K562 (cell line): ENCODE measurements at regions not wholly inside any gene's neighbourhood (a gene's known extent, or its start where the extent isn't known, plus 50 kb on each side); places are given as distances from the start of the nearest gene placed in this dataset.

ENCODE experiments used
- BRCA1 ChIP-seq, 2 experiments: fragments of 450-650 bp in 1 of 2; sonication (generic) in 1 of 2; formaldehyde crosslinking in 1 of 2; IDR thresholded peaks; 2 replicates each; pipeline versions ENCODE4 v1.5.0 to v1.6.1; 2017 to 2020; ENCODE audit warnings: mild to moderate bottlenecking in 1 of 2, missing genetic modification reagents in 1 of 2
- CBFA2T3 ChIP-seq: fragments of 450-650 bp; IDR thresholded peaks from 2 replicates; pipeline ENCODE4 v1.6.1; 2017
- CEBPB ChIP-seq: fragments of 450-650 bp; IDR thresholded peaks from 2 replicates; pipeline ENCODE4 v1.6.1; 2016; ENCODE audit warnings: missing genetic modification characterization, missing compliant biosample characterization
- CEBPG ChIP-seq, 3 experiments: fragments of 200-800 bp in 1 of 3; sonication (Bioruptor generic) in 1 of 3; sonication (generic) in 1 of 3; formaldehyde crosslinking in 1 of 3; IDR thresholded peaks in 2 of 3; conservative IDR thresholded peaks in 1 of 3; 2 replicates each; pipeline versions ENCODE4 v1.6.1 to v1.8.0; 2016 to 2022; ENCODE audit warnings: missing compliant biosample characterization in 2 of 3, missing genetic modification characterization in 2 of 3, mild to moderate bottlenecking in 1 of 3, missing genetic modification reagents in 1 of 3
- ETS1 ChIP-seq: conservative IDR thresholded peaks from 2 replicates; pipeline ENCODE4 v1.6.1; 2011; ENCODE audit warnings: low read depth, mild to moderate bottlenecking, low read length; ENCODE audit not compliant: control insufficient read depth
- FOSL1 ChIP-seq: fragments of 200-800 bp; sonication (Bioruptor generic); conservative IDR thresholded peaks from 2 replicates; pipeline ENCODE4 v1.6.1; 2016; ENCODE audit warnings: missing genetic modification characterization, missing compliant biosample characterization
- GMEB1 ChIP-seq: fragments of 250-450 bp; sonication (Bioruptor Pico); IDR thresholded peaks from 2 replicates; pipeline ENCODE4 v1.4.0; 2020; ENCODE audit warnings: mild to moderate bottlenecking
- GTF2E2 ChIP-seq: fragments of 200-800 bp; sonication (Bioruptor generic); IDR thresholded peaks from 2 replicates; pipeline ENCODE4 v1.6.1; 2016; ENCODE audit warnings: missing genetic modification characterization, missing compliant biosample characterization
- HEY1 ChIP-seq: fragments of 250-450 bp; sonication (Bioruptor Pico); IDR thresholded peaks from 2 replicates; pipeline ENCODE4 v1.5.0; 2020; ENCODE audit warnings: mild to moderate bottlenecking, moderate library complexity, borderline replicate concordance
- RBM14 ChIP-seq: fragments of 200-400 bp; formaldehyde crosslinking; IDR thresholded peaks from 2 replicates; pipeline ENCODE4 v1.6.1; 2018; ENCODE audit warnings: low read depth, mild to moderate bottlenecking, low read length, moderate library complexity, borderline replicate concordance; ENCODE audit not compliant: insufficient read depth
- TCF3 ChIP-seq: sonication (generic); formaldehyde crosslinking; IDR thresholded peaks from 2 replicates; pipeline ENCODE4 v1.4.0; 2020; ENCODE audit warnings: mild to moderate bottlenecking, missing genetic modification reagents
- TFAP4 ChIP-seq: sonication (generic); formaldehyde crosslinking; IDR thresholded peaks from 2 replicates; pipeline ENCODE4 v1.8.0; 2022; ENCODE audit warnings: missing genetic modification reagents, mild to moderate bottlenecking, moderate library complexity, borderline replicate concordance
- TSHZ1 ChIP-seq: fragments of 250-450 bp; sonication (Bioruptor Pico); IDR thresholded peaks from 2 replicates; pipeline ENCODE4 v1.4.0; 2020; ENCODE audit warnings: mild to moderate bottlenecking, moderate library complexity
- ZBTB9 ChIP-seq: fragments of 450-650 bp; formaldehyde crosslinking; IDR thresholded peaks from 2 replicates; pipeline ENCODE4 v1.4.0; 2020; ENCODE audit warnings: mild to moderate bottlenecking, moderate library complexity
- ZNF282 ChIP-seq: sonication (generic); formaldehyde crosslinking; IDR thresholded peaks from 2 replicates; pipeline ENCODE4 v1.8.1; 2023; ENCODE audit warnings: missing genetic modification reagents

GRCh38 chr20:19964289-19965265, 52.6 kb upstream of the NAA20 start (continued):
- TF ChIP-seq TCF3: peak; percentile 41; the same call in 1 of the 2 replicates
- TF ChIP-seq GTF2E2 (tag): no peak
- no peak for TF ChIP-seq BRCA1 (IDR thresholded peaks at IDR 0.05)
- TF ChIP-seq BRCA1 (CRISPR knock-in tag; IDR thresholded peaks at IDR 0.05): no peak
- no peak for TF ChIP-seq HEY1
- peak; percentile 83 for TF ChIP-seq FOSL1 (tag)
- no peak for TF ChIP-seq CEBPG (CRISPR knock-in tag; IDR thresholded peaks at IDR 0.05)
- TF ChIP-seq CEBPG (tag; conservative IDR thresholded peaks at IDR 0.05 in 1 of 2, IDR thresholded peaks at IDR 0.05 in 1 of 2): 0 out of 4 replicates have a peak, but pooled peaks of 1 of the 2 experiments have one; percentile 23
- TF ChIP-seq ZNF282: no peak
- no peak for TF ChIP-seq GMEB1 (CRISPR knock-in tag)
- no peak for TF ChIP-seq RBM14
- TF ChIP-seq TSHZ1: no peak
- no peak for TF ChIP-seq ZBTB9 (CRISPR knock-in tag)
- peak; percentile 32; the same call in 1 of the 2 replicates for TF ChIP-seq CEBPB
- no peak for TF ChIP-seq ETS1
- peak; percentile 65; the same call in 1 of the 2 replicates for TF ChIP-seq TFAP4 (CRISPR knock-in tag)
- TF ChIP-seq CBFA2T3: peak; percentile 63
